Transverse colon (tissue), 3 donors: ENCODE measurements at regions not wholly inside any gene's neighbourhood (a gene's known extent, or its start where the extent isn't known, plus 50 kb on each side); places are given as distances from the start of the nearest gene placed in this dataset.

Source experiments
- POLR2A ChIP-seq: fragments of 450-650 bp; IDR thresholded peaks from one replicate; pipeline ENCODE4 v1.6.1; 2016; ENCODE audit warnings: antibody characterized with exemption, mild to moderate bottlenecking, moderate library complexity
- TF ChIP-seq, protein P1 (sequence below), 5 experiments: fragments of 200-600 bp in 3 of 5; fragments of 450-650 bp in 2 of 5; sonication (generic) in 3 of 5; IDR thresholded peaks; 1 replicate in 2 of 5; 2 replicates in 3 of 5; pipeline ENCODE4 v1.5.1; 2016 to 2017; ENCODE audit warnings: antibody characterized with exemption in 5 of 5, inconsistent platforms in 3 of 5, mild to moderate bottlenecking in 2 of 5, moderate library complexity in 1 of 5

DNA sequence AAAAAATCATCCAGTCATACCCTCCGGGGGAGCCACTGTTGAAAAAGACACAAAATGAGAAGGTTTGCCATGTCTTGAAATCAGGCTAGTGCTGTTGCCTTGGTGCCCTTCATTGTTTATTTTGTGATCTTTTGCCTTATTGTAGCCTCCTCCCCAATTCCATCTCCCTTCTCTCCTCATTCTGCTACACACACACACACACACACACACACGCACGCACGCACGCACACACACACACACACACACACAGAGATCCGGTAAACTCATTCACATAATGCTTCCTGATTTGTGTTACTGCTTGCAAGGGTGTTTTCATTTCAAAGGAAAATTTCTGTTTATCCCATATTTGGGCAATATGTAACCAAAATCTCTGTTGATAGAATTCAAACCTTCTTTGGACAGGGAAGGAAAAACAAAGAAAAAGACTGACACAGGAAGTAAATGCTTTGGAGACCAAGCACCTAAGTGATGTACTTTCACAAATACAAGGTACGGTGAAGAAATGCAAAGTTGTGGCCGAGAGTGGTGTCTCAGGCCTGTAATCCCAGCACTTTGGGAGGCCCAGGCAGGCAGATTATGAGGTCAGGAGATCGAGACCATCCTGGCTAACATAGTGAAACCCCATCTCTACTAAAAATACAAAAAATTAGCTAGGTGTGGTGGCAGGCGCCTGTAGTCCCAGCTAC lies 141.1 kb upstream of the CDK13 start:
- TF ChIP-seq, protein P1, sequence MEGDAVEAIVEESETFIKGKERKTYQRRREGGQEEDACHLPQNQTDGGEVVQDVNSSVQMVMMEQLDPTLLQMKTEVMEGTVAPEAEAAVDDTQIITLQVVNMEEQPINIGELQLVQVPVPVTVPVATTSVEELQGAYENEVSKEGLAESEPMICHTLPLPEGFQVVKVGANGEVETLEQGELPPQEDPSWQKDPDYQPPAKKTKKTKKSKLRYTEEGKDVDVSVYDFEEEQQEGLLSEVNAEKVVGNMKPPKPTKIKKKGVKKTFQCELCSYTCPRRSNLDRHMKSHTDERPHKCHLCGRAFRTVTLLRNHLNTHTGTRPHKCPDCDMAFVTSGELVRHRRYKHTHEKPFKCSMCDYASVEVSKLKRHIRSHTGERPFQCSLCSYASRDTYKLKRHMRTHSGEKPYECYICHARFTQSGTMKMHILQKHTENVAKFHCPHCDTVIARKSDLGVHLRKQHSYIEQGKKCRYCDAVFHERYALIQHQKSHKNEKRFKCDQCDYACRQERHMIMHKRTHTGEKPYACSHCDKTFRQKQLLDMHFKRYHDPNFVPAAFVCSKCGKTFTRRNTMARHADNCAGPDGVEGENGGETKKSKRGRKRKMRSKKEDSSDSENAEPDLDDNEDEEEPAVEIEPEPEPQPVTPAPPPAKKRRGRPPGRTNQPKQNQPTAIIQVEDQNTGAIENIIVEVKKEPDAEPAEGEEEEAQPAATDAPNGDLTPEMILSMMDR (IDR thresholded peaks at IDR 0.05): no peak
- no peak for TF ChIP-seq POLR2A
